ENCODE measurements at regions not wholly inside any gene's neighbourhood (a gene's known extent, or its start where the extent isn't known, plus 50 kb on each side); places are given as distances from the start of the nearest gene placed in this dataset.

DNA sequence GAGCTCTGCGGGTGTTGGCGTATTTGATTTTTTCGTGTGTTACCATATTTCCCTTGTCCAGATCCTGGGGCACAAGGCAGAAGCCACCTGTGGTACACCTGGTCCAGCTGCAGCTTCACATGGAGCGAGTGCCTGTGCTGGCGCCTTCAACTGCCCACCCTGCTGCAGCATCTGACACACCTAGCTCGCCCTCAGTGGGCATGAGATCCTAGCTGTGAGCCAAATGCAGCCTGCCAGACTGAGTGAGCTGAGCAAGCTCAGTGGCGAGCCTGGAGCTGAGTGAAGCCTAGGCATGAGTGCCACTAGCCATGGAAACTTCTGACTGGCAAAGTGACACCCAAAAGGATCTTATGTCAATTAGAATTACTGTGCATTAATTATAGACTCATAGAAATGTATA is 1226.8 kb upstream of the FLRT2 start:
- H4K20me1 ChIP-seq (replicated peaks; ENCODE audit: insufficient read depth), result no peaks in the 10 kb centered on the region
- peaks cover 7% of the 10 kb centered on the region for H3K36me3 ChIP-seq (ENCODE audit: insufficient read depth)
- H3K27me3 Mint-ChIP-seq (ENCODE audit: insufficient read depth, low read depth, poor library complexity), result no peaks in the 10 kb centered on the region
- DNase-seq (ENCODE audit: low spot score) (no peak), ATAC-seq (no peak)
- H3K4me1 Mint-ChIP-seq, result peaks cover 4% of the 10 kb centered on the region
- TF ChIP-seq ZNF114 (CRISPR knock-in tag; IDR thresholded peaks at IDR 0.05) (no peak), NANOG (IDR thresholded peaks at IDR 0.05; ENCODE audit: borderline replicate concordance) (no peak), CREB1 (CRISPR knock-in tag; IDR thresholded peaks at IDR 0.05; ENCODE audit: low read depth) (no peak), EZH2 (IDR thresholded peaks at IDR 0.05; ENCODE audit: low read depth, unreplicated experiment) (no peak), POLR2AphosphoS5 (IDR thresholded peaks at IDR 0.05; ENCODE audit: low read depth) (no peak), ZNF331 (CRISPR knock-in tag; IDR thresholded peaks at IDR 0.05; ENCODE audit: low read depth) (no peak), EZH2phosphoT487 (IDR thresholded peaks at IDR 0.05; ENCODE audit: unreplicated experiment) (no peak), JUNB (IDR thresholded peaks at IDR 0.05; ENCODE audit: unreplicated experiment) (no peak), STAT1 (IDR thresholded peaks at IDR 0.05; ENCODE audit: unreplicated experiment) (no peak)
- TF ChIP-seq, protein P1, sequence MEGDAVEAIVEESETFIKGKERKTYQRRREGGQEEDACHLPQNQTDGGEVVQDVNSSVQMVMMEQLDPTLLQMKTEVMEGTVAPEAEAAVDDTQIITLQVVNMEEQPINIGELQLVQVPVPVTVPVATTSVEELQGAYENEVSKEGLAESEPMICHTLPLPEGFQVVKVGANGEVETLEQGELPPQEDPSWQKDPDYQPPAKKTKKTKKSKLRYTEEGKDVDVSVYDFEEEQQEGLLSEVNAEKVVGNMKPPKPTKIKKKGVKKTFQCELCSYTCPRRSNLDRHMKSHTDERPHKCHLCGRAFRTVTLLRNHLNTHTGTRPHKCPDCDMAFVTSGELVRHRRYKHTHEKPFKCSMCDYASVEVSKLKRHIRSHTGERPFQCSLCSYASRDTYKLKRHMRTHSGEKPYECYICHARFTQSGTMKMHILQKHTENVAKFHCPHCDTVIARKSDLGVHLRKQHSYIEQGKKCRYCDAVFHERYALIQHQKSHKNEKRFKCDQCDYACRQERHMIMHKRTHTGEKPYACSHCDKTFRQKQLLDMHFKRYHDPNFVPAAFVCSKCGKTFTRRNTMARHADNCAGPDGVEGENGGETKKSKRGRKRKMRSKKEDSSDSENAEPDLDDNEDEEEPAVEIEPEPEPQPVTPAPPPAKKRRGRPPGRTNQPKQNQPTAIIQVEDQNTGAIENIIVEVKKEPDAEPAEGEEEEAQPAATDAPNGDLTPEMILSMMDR (conservative IDR thresholded peaks at IDR 0.05; ENCODE audit: low read depth in 2 of 2), result no peak
- TF ChIP-seq, protein P2, sequence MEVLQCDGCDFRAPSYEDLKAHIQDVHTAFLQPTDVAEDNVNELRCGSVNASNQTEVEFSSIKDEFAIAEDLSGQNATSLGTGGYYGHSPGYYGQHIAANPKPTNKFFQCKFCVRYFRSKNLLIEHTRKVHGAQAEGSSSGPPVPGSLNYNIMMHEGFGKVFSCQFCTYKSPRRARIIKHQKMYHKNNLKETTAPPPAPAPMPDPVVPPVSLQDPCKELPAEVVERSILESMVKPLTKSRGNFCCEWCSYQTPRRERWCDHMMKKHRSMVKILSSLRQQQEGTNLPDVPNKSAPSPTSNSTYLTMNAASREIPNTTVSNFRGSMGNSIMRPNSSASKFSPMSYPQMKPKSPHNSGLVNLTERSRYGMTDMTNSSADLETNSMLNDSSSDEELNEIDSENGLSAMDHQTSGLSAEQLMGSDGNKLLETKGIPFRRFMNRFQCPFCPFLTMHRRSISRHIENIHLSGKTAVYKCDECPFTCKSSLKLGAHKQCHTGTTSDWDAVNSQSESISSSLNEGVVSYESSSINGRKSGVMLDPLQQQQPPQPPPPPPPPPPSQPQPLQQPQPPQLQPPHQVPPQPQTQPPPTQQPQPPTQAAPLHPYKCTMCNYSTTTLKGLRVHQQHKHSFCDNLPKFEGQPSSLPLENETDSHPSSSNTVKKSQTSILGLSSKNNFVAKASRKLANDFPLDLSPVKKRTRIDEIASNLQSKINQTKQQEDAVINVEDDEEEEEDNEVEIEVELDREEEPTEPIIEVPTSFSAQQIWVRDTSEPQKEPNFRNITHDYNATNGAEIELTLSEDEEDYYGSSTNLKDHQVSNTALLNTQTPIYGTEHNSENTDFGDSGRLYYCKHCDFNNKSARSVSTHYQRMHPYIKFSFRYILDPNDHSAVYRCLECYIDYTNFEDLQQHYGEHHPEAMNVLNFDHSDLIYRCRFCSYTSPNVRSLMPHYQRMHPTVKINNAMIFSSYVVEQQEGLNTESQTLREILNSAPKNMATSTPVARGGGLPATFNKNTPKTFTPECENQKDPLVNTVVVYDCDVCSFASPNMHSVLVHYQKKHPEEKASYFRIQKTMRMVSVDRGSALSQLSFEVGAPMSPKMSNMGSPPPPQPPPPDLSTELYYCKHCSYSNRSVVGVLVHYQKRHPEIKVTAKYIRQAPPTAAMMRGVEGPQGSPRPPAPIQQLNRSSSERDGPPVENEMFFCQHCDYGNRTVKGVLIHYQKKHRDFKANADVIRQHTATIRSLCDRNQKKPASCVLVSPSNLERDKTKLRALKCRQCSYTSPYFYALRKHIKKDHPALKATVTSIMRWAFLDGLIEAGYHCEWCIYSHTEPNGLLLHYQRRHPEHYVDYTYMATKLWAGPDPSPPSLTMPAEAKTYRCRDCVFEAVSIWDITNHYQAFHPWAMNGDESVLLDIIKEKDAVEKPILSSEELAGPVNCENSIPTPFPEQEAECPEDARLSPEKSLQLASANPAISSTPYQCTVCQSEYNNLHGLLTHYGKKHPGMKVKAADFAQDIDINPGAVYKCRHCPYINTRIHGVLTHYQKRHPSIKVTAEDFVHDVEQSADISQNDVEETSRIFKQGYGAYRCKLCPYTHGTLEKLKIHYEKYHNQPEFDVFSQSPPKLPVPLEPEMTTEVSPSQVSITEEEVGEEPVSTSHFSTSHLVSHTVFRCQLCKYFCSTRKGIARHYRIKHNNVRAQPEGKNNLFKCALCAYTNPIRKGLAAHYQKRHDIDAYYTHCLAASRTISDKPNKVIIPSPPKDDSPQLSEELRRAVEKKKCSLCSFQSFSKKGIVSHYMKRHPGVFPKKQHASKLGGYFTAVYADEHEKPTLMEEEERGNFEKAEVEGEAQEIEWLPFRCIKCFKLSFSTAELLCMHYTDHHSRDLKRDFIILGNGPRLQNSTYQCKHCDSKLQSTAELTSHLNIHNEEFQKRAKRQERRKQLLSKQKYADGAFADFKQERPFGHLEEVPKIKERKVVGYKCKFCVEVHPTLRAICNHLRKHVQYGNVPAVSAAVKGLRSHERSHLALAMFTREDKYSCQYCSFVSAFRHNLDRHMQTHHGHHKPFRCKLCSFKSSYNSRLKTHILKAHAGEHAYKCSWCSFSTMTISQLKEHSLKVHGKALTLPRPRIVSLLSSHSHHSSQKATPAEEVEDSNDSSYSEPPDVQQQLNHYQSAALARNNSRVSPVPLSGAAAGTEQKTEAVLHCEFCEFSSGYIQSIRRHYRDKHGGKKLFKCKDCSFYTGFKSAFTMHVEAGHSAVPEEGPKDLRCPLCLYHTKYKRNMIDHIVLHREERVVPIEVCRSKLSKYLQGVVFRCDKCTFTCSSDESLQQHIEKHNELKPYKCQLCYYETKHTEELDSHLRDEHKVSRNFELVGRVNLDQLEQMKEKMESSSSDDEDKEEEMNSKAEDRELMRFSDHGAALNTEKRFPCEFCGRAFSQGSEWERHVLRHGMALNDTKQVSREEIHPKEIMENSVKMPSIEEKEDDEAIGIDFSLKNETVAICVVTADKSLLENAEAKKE (CRISPR knock-in tag; IDR thresholded peaks at IDR 0.05), result no peak
- TF ChIP-seq, protein P3, sequence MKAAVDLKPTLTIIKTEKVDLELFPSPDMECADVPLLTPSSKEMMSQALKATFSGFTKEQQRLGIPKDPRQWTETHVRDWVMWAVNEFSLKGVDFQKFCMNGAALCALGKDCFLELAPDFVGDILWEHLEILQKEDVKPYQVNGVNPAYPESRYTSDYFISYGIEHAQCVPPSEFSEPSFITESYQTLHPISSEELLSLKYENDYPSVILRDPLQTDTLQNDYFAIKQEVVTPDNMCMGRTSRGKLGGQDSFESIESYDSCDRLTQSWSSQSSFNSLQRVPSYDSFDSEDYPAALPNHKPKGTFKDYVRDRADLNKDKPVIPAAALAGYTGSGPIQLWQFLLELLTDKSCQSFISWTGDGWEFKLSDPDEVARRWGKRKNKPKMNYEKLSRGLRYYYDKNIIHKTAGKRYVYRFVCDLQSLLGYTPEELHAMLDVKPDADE (IDR thresholded peaks at IDR 0.05), result no peak
- TF ChIP-seq, protein P4, sequence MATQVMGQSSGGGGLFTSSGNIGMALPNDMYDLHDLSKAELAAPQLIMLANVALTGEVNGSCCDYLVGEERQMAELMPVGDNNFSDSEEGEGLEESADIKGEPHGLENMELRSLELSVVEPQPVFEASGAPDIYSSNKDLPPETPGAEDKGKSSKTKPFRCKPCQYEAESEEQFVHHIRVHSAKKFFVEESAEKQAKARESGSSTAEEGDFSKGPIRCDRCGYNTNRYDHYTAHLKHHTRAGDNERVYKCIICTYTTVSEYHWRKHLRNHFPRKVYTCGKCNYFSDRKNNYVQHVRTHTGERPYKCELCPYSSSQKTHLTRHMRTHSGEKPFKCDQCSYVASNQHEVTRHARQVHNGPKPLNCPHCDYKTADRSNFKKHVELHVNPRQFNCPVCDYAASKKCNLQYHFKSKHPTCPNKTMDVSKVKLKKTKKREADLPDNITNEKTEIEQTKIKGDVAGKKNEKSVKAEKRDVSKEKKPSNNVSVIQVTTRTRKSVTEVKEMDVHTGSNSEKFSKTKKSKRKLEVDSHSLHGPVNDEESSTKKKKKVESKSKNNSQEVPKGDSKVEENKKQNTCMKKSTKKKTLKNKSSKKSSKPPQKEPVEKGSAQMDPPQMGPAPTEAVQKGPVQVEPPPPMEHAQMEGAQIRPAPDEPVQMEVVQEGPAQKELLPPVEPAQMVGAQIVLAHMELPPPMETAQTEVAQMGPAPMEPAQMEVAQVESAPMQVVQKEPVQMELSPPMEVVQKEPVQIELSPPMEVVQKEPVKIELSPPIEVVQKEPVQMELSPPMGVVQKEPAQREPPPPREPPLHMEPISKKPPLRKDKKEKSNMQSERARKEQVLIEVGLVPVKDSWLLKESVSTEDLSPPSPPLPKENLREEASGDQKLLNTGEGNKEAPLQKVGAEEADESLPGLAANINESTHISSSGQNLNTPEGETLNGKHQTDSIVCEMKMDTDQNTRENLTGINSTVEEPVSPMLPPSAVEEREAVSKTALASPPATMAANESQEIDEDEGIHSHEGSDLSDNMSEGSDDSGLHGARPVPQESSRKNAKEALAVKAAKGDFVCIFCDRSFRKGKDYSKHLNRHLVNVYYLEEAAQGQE (IDR thresholded peaks at IDR 0.05; ENCODE audit: unreplicated experiment), result no peak
- H3K27ac ChIP-seq (ENCODE audit: low read depth), result no peak overlapping the region
- no peaks in the 10 kb centered on the region for H3K4me1 ChIP-seq (ENCODE audit: insufficient read depth)
- no peak overlapping the region for H3K4me3 Mint-ChIP-seq
- H3K27ac Mint-ChIP-seq, result no peak overlapping the region
- peaks cover 2% of the 10 kb centered on the region; the same call in 1 of the 2 replicates for H3K9me2 ChIP-seq (ENCODE audit: insufficient read depth)
- no peak overlapping the region for H3K4me3 ChIP-seq
- H3K36me3 Mint-ChIP-seq (ENCODE audit: low read depth), result peaks cover 24% of the 10 kb centered on the region; the same call in 2 of the 3 replicates
- no peaks in the 10 kb centered on the region for H3K79me2 ChIP-seq (replicated peaks; ENCODE audit: insufficient read depth)
- H3K27me3 ChIP-seq (ENCODE audit: insufficient read depth), result no peaks in the 10 kb centered on the region
- H3K4me2 ChIP-seq, result no peak overlapping the region
- H2AFZ ChIP-seq, result no peak overlapping the region
- H3F3A ChIP-seq (replicated peaks; ENCODE audit: low read depth), result no peaks in the 10 kb centered on the region
- peaks cover 41% of the 10 kb centered on the region for H3K9me3 Mint-ChIP-seq

All from GM23338 (cell line).